Suprapubic skin (tissue), 4 donors: ENCODE measurements at regions not wholly inside any gene's neighbourhood (a gene's known extent, or its start where the extent isn't known, plus 50 kb on each side); places are given as distances from the start of the nearest gene placed in this dataset.

Experiments
- DNase-seq, 2 donors: peaks; one replicate each; pipeline ENCODE4 v3.0.0-alpha.2; 2019; ENCODE audit warnings: low spot score in 2 of 2
- H3K27ac ChIP-seq: fragments of 200-600 bp; sonication (generic); one replicate; pipeline ENCODE4 v1.5.1; 2019
- H3K27me3 ChIP-seq: fragments of 200-600 bp; sonication (generic); one replicate; pipeline ENCODE4 v1.5.1; 2019
- H3K36me3 ChIP-seq: fragments of 200-600 bp; sonication (generic); one replicate; pipeline ENCODE4 v1.5.1; 2019
- H3K4me1 ChIP-seq: fragments of 200-600 bp; sonication (generic); one replicate; pipeline ENCODE4 v1.5.1; 2019
- H3K4me3 ChIP-seq: fragments of 200-600 bp; sonication (generic); one replicate; pipeline ENCODE4 v1.5.1; 2019; ENCODE audit warnings: mild to moderate bottlenecking
- H3K9me3 ChIP-seq: fragments of 200-600 bp; sonication (generic); one replicate; pipeline ENCODE4 v1.5.1; 2019
- CTCF ChIP-seq, 2 donors: fragments of 200-600 bp in 1 of 2; fragments of 450-650 bp in 1 of 2; sonication (generic) in 1 of 2; IDR thresholded peaks; one replicate each; pipeline ENCODE4 v1.5.1; 2016 to 2019; ENCODE audit warnings: antibody characterized with exemption in 2 of 2, mild to moderate bottlenecking in 1 of 2, moderate library complexity in 1 of 2
- EP300 ChIP-seq: sonication (generic); formaldehyde crosslinking; IDR thresholded peaks from one replicate; pipeline ENCODE4 v1.6.1; 2017; ENCODE audit warnings: antibody characterized with exemption
- POLR2A ChIP-seq, 2 donors: fragments of 450-650 bp; IDR thresholded peaks; one replicate each; pipeline ENCODE4 v1.6.1; 2017; ENCODE audit warnings: antibody characterized with exemption in 2 of 2, mild to moderate bottlenecking in 2 of 2, moderate library complexity in 2 of 2
- POLR2AphosphoS5 ChIP-seq, 3 donors: sonication (generic); formaldehyde crosslinking; IDR thresholded peaks; one replicate each; pipeline ENCODE4 v1.6.1; 2017; ENCODE audit warnings: antibody characterized with exemption in 3 of 3
- WGBS: methylation state at CpG from one replicate; pipeline ENCODE4 v1.1.5; 2018; 5-methylcytosine and 5-hydroxymethylcytosine counted together

- DNase-seq = no peak
- no peak overlapping the region for H3K27ac ChIP-seq
- no peaks in the 10 kb centered on the region for H3K4me1 ChIP-seq
- no peaks in the 10 kb centered on the region for H3K9me3 ChIP-seq
- H3K36me3 ChIP-seq = no peaks in the 10 kb centered on the region
- no peaks in the 10 kb centered on the region for H3K27me3 ChIP-seq
- 81% methylated on average over 1 of the region's 1 CpG for WGBS
- TF ChIP-seq CTCF (IDR thresholded peaks at IDR 0.05) (no peak), POLR2A (IDR thresholded peaks at IDR 0.05) (no peak), EP300 (no peak), POLR2AphosphoS5 (IDR thresholded peaks at IDR 0.05) (no peak)
- no peak overlapping the region for H3K4me3 ChIP-seq
Measured at GRCh38 chr5:166062094-166062493, 2229.4 kb upstream of the WWC1 start.

DNA sequence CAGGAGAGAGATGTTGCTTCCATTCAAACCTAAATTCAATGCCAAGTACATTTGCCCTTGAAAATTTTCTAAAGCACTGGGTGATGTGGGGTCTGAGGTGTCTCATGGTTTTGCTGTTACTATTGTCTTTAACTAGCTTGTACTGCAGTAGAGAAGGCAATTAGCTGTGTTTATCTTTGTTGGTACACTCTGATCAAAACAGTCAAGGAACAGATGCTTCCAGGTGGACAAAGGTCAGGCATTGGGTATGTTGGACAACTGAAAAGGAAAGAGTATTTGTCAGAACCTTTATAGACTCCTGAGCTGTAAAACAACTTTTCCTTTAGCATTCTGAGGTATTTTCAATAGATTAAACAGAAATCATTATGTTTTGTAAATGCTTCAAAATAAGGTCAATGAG, 2228.7 kb upstream of the WWC1 start:
- no peak for TF ChIP-seq CTCF (IDR thresholded peaks at IDR 0.05)
- TF ChIP-seq POLR2AphosphoS5 (IDR thresholded peaks at IDR 0.05) = no peak
- no peak for TF ChIP-seq POLR2A (IDR thresholded peaks at IDR 0.05)
- no peak for TF ChIP-seq EP300
- H3K9me3 ChIP-seq = no peaks in the 10 kb centered on the region
- H3K4me3 ChIP-seq = no peak overlapping the region
- H3K4me1 ChIP-seq = no peaks in the 10 kb centered on the region
- H3K36me3 ChIP-seq = no peaks in the 10 kb centered on the region
- no peak overlapping the region for H3K27ac ChIP-seq
- no peak for DNase-seq
- H3K27me3 ChIP-seq = no peaks in the 10 kb centered on the region

DNA sequence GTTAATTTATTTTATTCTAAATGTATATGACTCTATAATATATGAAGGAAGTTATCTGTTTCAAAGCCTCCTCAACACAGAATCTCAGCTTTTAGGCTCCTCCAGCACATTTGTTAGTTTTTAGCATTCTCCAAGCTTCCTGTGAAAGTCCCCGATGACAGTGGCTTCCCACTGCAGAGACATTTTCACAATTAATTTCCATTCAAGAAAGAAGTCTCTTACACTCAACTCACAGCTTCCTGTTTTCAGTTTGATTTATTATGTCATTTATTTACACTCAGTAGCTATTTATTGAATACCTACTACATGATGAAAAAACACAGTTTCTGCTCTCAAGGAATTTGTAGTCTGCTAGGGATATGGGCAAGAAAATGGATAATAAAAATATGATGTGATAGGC, 2228.2 kb upstream of the WWC1 start:
- Histone ChIP-seq H3K27me3 (no peaks in the 10 kb centered on the region), H3K27ac (no peak overlapping the region), H3K4me1 (no peaks in the 10 kb centered on the region), H3K9me3 (no peaks in the 10 kb centered on the region), H3K4me3 (no peak overlapping the region), H3K36me3 (no peaks in the 10 kb centered on the region)
- 36% methylated on average over 1 of the region's 1 CpG for WGBS
- no peak for TF ChIP-seq EP300
- TF ChIP-seq CTCF (IDR thresholded peaks at IDR 0.05) = no peak
- TF ChIP-seq POLR2AphosphoS5 (IDR thresholded peaks at IDR 0.05) = no peak
- TF ChIP-seq POLR2A (IDR thresholded peaks at IDR 0.05) = no peak
- no peak for DNase-seq

DNA sequence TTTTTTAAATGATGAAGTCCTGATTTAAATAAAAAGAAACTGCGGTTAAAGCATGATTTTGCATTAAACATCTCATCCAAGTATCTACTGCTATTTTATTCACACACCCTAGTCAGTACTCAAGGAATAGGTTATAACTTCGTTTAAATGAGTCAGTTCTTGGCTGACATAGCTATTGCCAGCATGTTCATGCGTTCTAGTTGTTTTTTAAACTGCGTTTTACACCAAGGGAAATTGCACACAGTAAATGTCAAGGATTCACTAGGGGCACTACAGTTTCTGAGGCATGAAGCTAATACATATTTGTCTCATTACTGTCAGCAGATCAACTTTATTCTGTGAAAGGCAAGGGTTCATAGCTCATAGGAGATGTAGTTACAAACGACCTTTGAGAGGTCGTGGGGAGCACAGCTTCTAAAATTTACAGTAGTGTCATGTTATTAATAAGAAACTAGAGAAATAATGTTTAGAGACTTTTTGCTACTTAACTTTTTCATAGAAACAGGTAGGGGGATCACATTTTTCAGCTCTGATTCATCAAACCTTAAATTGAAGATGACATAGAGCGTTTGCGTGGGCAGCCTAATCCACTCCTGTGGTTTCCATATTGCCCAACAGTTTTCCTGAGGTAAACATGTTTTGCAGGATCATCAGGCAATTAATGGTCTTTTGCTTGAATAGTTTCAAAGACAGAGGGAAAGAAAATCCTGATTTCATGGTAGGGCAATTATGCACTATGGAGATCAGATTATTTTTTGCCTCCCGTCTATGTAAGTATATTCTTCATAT, 2222.7 kb upstream of the WWC1 start:
- TF ChIP-seq EP300 (no peak), CTCF (IDR thresholded peaks at IDR 0.05) (no peak)
- 61% methylated on average over 9 of the region's 9 CpGs for WGBS

GRCh38 chr5:166073901-166074581, 2217.4 kb upstream of the WWC1 start:
- 68% methylated on average over 6 of the region's 6 CpGs for WGBS

More for the DNA sequence above, 2222.7 kb upstream of the WWC1 start:
- no peaks in the 10 kb centered on the region for H3K36me3 ChIP-seq
- no peak overlapping the region for H3K27ac ChIP-seq
- no peaks in the 10 kb centered on the region for H3K27me3 ChIP-seq
- no peak for DNase-seq
- no peaks in the 10 kb centered on the region for H3K4me1 ChIP-seq
- H3K9me3 ChIP-seq = no peaks in the 10 kb centered on the region
- H3K4me3 ChIP-seq = no peak overlapping the region

More at GRCh38 chr5:166073901-166074581, 2217.4 kb upstream of the WWC1 start:
- no peak for TF ChIP-seq CTCF (IDR thresholded peaks at IDR 0.05)
- TF ChIP-seq POLR2A (IDR thresholded peaks at IDR 0.05) = no peak
- TF ChIP-seq EP300 = no peak
- no peak for TF ChIP-seq POLR2AphosphoS5 (IDR thresholded peaks at IDR 0.05)
- Histone ChIP-seq H3K27me3 (no peaks in the 10 kb centered on the region), H3K4me3 (no peak overlapping the region), H3K9me3 (no peaks in the 10 kb centered on the region), H3K4me1 (no peaks in the 10 kb centered on the region), H3K27ac (no peak overlapping the region), H3K36me3 (no peaks in the 10 kb centered on the region)
- no peak for DNase-seq
